HCT116 (cell line): ENCODE measurements at regions not wholly inside any gene's neighbourhood (a gene's known extent, or its start where the extent isn't known, plus 50 kb on each side); places are given as distances from the start of the nearest gene placed in this dataset.

Experiments
- ATAC-seq: fragments of 200-7000 bp; cut with Tn5 transposase; 2 replicates; pipeline ENCODE4 v1.9.1; 2020; ENCODE audit warnings: mild to moderate bottlenecking, moderate library complexity
- BruUV-seq: library from RNA; stranded (reverse); fragments of 400-500 nt; replicated peaks from 2 replicates; lab custom pipeline; 2021; lab: Mats Ljungman, UMichigan
- CTCF ChIA-PET: fragments of 300-600 bp; sonication (Branson Sonifier 250); formaldehyde crosslinking; loops from one replicate; lab custom pipeline; 2021; ENCODE audit warnings: antibody characterized with exemption; lab: Charles Lee
- POLR2A ChIA-PET: fragments of 300-600, 350-600 bp; sonication (Branson Sonifier 250); formaldehyde crosslinking; loops from one replicate; lab custom pipeline; 2021; ENCODE audit warnings: antibody characterized with exemption; lab: Charles Lee
- RAD21 ChIA-PET, 2 experiments: fragments of 300-600 bp; sonication (Branson Sonifier 250); formaldehyde crosslinking; loops; one replicate each; lab custom pipeline; 2023; ENCODE audit warnings: low total read pairs in 2 of 2; ENCODE audit not compliant: uncharacterized antibody in 2 of 2, unreplicated experiment in 2 of 2, low non-redundant PET in 1 of 2; lab: Charles Lee
- DNase-seq: peaks from one replicate; pipeline ENCODE4 v3.0.0-alpha.2; 2010; ENCODE audit warnings: low read depth, low spot score
- H2AFZ ChIP-seq: fragments of 200-600 bp; shearing (Covaris generic), sonication (generic); 2 replicates; pipeline ENCODE4 v1.6.1; 2017; ENCODE audit warnings: low read depth, mixed run types, mixed read lengths, antibody characterized with exemption, low read length; ENCODE audit not compliant: poor library complexity, severe bottlenecking
- H3K27ac ChIP-seq: 2 replicates; pipeline ENCODE4 v1.5.1; 2012; ENCODE audit warnings: low read depth, low read length
- H3K27me3 ChIP-seq: fragments of 200-600 bp; sonication (generic); 2 replicates; pipeline ENCODE4 v1.6.1; 2016; ENCODE audit warnings: mixed run types, low read length, mixed read lengths; ENCODE audit not compliant: insufficient read depth
- H3K36me3 ChIP-seq, 2 experiments: fragments of 200-500 bp in 1 of 2; fragments of 200-600 bp in 1 of 2; sonication (Bioruptor generic) in 1 of 2; sonication (generic) in 1 of 2; 2 replicates each; pipeline versions ENCODE4 v1.5.1 to v1.6.1; 2014 to 2016; ENCODE audit warnings: low read length in 2 of 2, inconsistent platforms in 1 of 2, mixed read lengths in 1 of 2, mixed run types in 1 of 2; ENCODE audit not compliant: insufficient read depth in 2 of 2, control insufficient read depth in 1 of 2
- H3K4me1 ChIP-seq, 2 experiments: fragments of 200-600 bp in 1 of 2; sonication (generic) in 1 of 2; 2 replicates each; pipeline versions ENCODE4 v1.5.1 to v1.6.1; 2012 to 2017; ENCODE audit warnings: low read length in 2 of 2, inconsistent platforms in 1 of 2, mild to moderate bottlenecking in 1 of 2, mixed read lengths in 1 of 2, mixed run types in 1 of 2, moderate library complexity in 1 of 2; ENCODE audit not compliant: insufficient read depth in 2 of 2, control insufficient read depth in 1 of 2
- H3K4me2 ChIP-seq: fragments of 200-600 bp; sonication (generic); 2 replicates; pipeline ENCODE4 v1.6.1; 2017; ENCODE audit warnings: mixed run types, low read length, mixed read lengths
- H3K4me3 ChIP-seq, 2 experiments: fragments of 200-600 bp in 1 of 2; sonication (generic) in 1 of 2; replicated peaks in 1 of 2; 2 replicates each; pipeline ENCODE4 v1.5.1; 2011 to 2016; ENCODE audit warnings: low read length in 2 of 2, control low read depth in 1 of 2, low read depth in 1 of 2, mild to moderate bottlenecking in 1 of 2, mixed read lengths in 1 of 2, mixed run types in 1 of 2
- H3K79me2 ChIP-seq: fragments of 200-600 bp; sonication (generic); 2 replicates; pipeline ENCODE4 v1.6.1; 2017; ENCODE audit warnings: mild to moderate bottlenecking, mixed run types, low read length, moderate library complexity, mixed read lengths; ENCODE audit not compliant: insufficient read depth
- H3K9ac ChIP-seq: fragments of 200-600 bp; sonication (generic); 2 replicates; pipeline ENCODE4 v1.6.1; 2016; ENCODE audit warnings: low read length, mixed read lengths
- H3K9me2 ChIP-seq: fragments of 200-600 bp; sonication (generic), shearing (Covaris generic); 2 replicates; pipeline ENCODE4 v1.6.1; 2017; ENCODE audit warnings: mixed run types, mild to moderate bottlenecking, moderate library complexity; ENCODE audit not compliant: insufficient read depth
- H3K9me3 ChIP-seq, 2 experiments: fragments of 200-500 bp in 1 of 2; fragments of 200-600 bp in 1 of 2; sonication (Bioruptor generic) in 1 of 2; sonication (generic) in 1 of 2; 2 replicates each; pipeline ENCODE4 v1.6.1; 2014 to 2017; ENCODE audit warnings: low read length in 2 of 2, mixed read lengths in 2 of 2, inconsistent platforms in 1 of 2, low read depth in 1 of 2, mild to moderate bottlenecking in 1 of 2, mixed run types in 1 of 2, moderate library complexity in 1 of 2; ENCODE audit not compliant: control insufficient read depth in 1 of 2, insufficient read depth in 1 of 2
- H4K20me1 ChIP-seq: fragments of 200-600 bp; sonication (generic), shearing (Covaris generic); 2 replicates; pipeline ENCODE4 v1.6.1; 2017; ENCODE audit warnings: mixed run types, mild to moderate bottlenecking, moderate library complexity; ENCODE audit not compliant: insufficient read depth
- CBX3 ChIP-seq: IDR thresholded peaks from 2 replicates; pipeline ENCODE4 v1.6.1; 2012; ENCODE audit warnings: low read depth
- CEBPB ChIP-seq: IDR thresholded peaks from 2 replicates; pipeline ENCODE4 v1.6.1; 2012; ENCODE audit warnings: low read depth
- CTCF ChIP-seq, 3 experiments: fragments of 200-600 bp in 1 of 3; sonication (generic) in 1 of 3; IDR thresholded peaks in 2 of 3; conservative IDR thresholded peaks in 1 of 3; 2 replicates each; pipeline ENCODE4 v1.5.1; 2012 to 2017; ENCODE audit warnings: low read depth in 2 of 3, low read length in 2 of 3, antibody characterized with exemption in 1 of 3, borderline replicate concordance in 1 of 3, control low read depth in 1 of 3, mild to moderate bottlenecking in 1 of 3, mixed read lengths in 1 of 3, mixed run types in 1 of 3, moderate library complexity in 1 of 3; ENCODE audit not compliant: insufficient read depth in 1 of 3
- EZH2phosphoT487 ChIP-seq: fragments of 200-600 bp; IDR thresholded peaks from 2 replicates; pipeline ENCODE4 v1.6.1; 2018; ENCODE audit warnings: antibody characterized with exemption, borderline replicate concordance
- FOSL1 ChIP-seq: IDR thresholded peaks from 2 replicates; pipeline ENCODE4 v1.6.1; 2012; ENCODE audit warnings: low read depth
- POLR2A ChIP-seq: IDR thresholded peaks from 2 replicates; pipeline ENCODE4 v1.7.0; 2011; ENCODE audit warnings: borderline replicate concordance; ENCODE audit not compliant: insufficient read depth, insufficient read length; ENCODE audit errors: extremely low read depth
- POLR2AphosphoS5 ChIP-seq: IDR thresholded peaks from 2 replicates; pipeline ENCODE4 v1.6.1; 2011; ENCODE audit warnings: mild to moderate bottlenecking, low read depth, low read length, moderate library complexity
- SIN3A ChIP-seq: IDR thresholded peaks from 2 replicates; pipeline ENCODE4 v1.6.1; 2012; ENCODE audit warnings: low read depth
- TCF7L2 ChIP-seq: IDR thresholded peaks from 2 replicates; pipeline ENCODE4 v1.7.0; 2011; ENCODE audit warnings: borderline replicate concordance, inconsistent platforms; ENCODE audit not compliant: insufficient read depth, insufficient read length; ENCODE audit errors: extremely low read depth
- YY1 ChIP-seq: IDR thresholded peaks from 2 replicates; pipeline ENCODE4 v1.6.1; 2011; ENCODE audit warnings: low read length, low read depth, moderate library complexity, mild to moderate bottlenecking; ENCODE audit not compliant: insufficient replicate concordance; ENCODE audit errors: extremely low read depth
- ZBTB33 ChIP-seq: IDR thresholded peaks from 2 replicates; pipeline ENCODE4 v1.6.1; 2011; ENCODE audit warnings: mild to moderate bottlenecking, low read length, moderate library complexity; ENCODE audit not compliant: insufficient replicate concordance; ENCODE audit errors: extremely low read depth
- intact Hi-C: fragments of 100-400 bp; cut with micrococcal nuclease; formaldehyde crosslinking; loops from 2 replicates; pipeline ENCODE4 v1.10.0; 2022

GRCh38 chr20:23285536-23285935 is 65.1 kb upstream of the NXT1 start:
- Histone ChIP-seq H2AFZ (no peak overlapping the region), H3K27ac (no peak overlapping the region), H3K36me3 (no peaks in the 10 kb centered on the region)
- no peak for DNase-seq
- no peak for TF ChIP-seq CTCF (IDR thresholded peaks at IDR 0.05 in 2 of 3, conservative IDR thresholded peaks at IDR 0.05 in 1 of 3; ENCODE audit: borderline replicate concordance in 1 of 3, insufficient read depth in 1 of 3, low read depth in 2 of 3, low read length in 2 of 3)
- TF ChIP-seq TCF7L2, result no peak
- TF ChIP-seq CEBPB, result no peak
- no peak for TF ChIP-seq EZH2phosphoT487
- no peak for TF ChIP-seq SIN3A
- TF ChIP-seq POLR2A, result no peak
- TF ChIP-seq CBX3, result no peak
- no peak for TF ChIP-seq YY1
- TF ChIP-seq POLR2AphosphoS5, result no peak
- no peak for TF ChIP-seq ZBTB33
- no peak for TF ChIP-seq FOSL1
- TF ChIP-seq, all 23 proteins: peak for 0
- no peaks in the 10 kb centered on the region for H4K20me1 ChIP-seq
- ChIA-PET RAD21 (no interaction called here), CTCF (no interaction called here), POLR2A (no interaction called here)
- peaks cover 49% of the 10 kb centered on the region for H3K27me3 ChIP-seq
- no peak for ATAC-seq
- intact Hi-C loops, result no loop called here
- H3K9me3 ChIP-seq, result no peaks in the 10 kb centered on the region
- no peak overlapping the region for H3K9ac ChIP-seq
- no TSS peak for BruUV-seq
- H3K4me2 ChIP-seq, result no peak overlapping the region
- H3K4me1 ChIP-seq, result no peaks in the 10 kb centered on the region
- no peaks in the 10 kb centered on the region for H3K79me2 ChIP-seq
- no peaks in the 10 kb centered on the region for H3K9me2 ChIP-seq
- H3K4me3 ChIP-seq, result no peak overlapping the region
